ENCODE measurements at regions not wholly inside any gene's neighbourhood (a gene's known extent, or its start where the extent isn't known, plus 50 kb on each side); places are given as distances from the start of the nearest gene placed in this dataset.
A peak's percentile ranks its signal among the peaks of the same experiment; 100 is the strongest.

DNA sequence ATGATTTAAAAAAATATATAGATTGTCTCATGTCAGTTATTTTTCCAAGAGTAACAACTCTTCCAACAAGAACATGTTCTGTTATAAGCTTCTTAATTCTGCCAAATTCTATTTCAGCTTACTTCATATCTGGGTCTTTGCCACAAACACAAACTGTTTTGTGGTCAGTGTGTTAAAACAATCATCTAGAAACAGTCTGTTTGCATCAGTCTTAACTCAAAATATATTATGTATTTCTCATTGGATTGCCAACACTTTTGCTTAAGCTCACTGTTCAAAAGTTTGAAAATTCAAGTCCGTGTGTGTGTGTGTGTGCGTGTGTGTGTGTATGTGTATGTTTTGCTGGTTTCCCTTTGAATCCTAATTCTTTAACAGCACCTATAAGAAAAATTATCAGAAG, 752.3 kb upstream of the NDST4 start:
- no peaks in the 10 kb centered on the region for H3K9me3 ChIP-seq (ENCODE audit: control insufficient read depth in 2 of 3, insufficient read depth in 1 of 3, low read length in 3 of 3)
- no peaks in the 10 kb centered on the region for H3K27me3 ChIP-seq (ENCODE audit: control insufficient read depth, insufficient read depth, low read length)
- no peak overlapping the region for H3K9ac ChIP-seq (ENCODE audit: low read length in 3 of 3)
- H3K27ac ChIP-seq (ENCODE audit: low read depth in 2 of 2, low read length in 2 of 2) = no peak overlapping the region
- no peak overlapping the region for H3K4me3 ChIP-seq (ENCODE audit: low read length in 3 of 3)
- DNase-seq = no peak
- H3K4me1 ChIP-seq (ENCODE audit: control insufficient read depth in 2 of 3, insufficient read depth in 2 of 3, low read depth in 1 of 3, low read length in 3 of 3) = no peaks in the 10 kb centered on the region
- intact Hi-C loops (cut with DNase I) = no loop called here
- H3K36me3 ChIP-seq (ENCODE audit: control insufficient read depth in 2 of 3, insufficient read depth in 3 of 3, low read length in 3 of 3) = no peaks in the 10 kb centered on the region
- no peak for FAIRE-seq
- no peak for TF ChIP-seq CTCF (IDR thresholded peaks at IDR 0.05; ENCODE audit: borderline replicate concordance, extremely low read depth, insufficient read depth)

DNA sequence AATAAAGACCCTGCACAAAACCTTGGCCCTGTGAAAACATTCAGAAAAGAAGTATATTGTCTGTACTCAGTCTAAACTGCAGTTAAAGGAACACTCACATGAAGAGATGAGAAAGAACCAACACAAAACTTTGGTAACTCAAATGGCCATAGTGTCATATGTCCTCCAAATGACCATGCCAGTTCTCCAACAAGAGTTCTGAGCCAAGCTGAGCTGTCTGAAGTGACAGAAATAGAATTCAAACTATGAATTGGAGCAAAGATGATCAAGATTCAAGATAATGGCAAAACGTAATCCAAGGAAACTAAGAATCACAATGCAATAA, 739.3 kb upstream of the NDST4 start:
- intact Hi-C loops (cut with DNase I) = no loop called here
- H3K9me3 ChIP-seq (ENCODE audit: control insufficient read depth in 2 of 3, insufficient read depth in 1 of 3, low read length in 3 of 3) = no peaks in the 10 kb centered on the region
- H3K4me3 ChIP-seq (ENCODE audit: low read length in 3 of 3) = no peak overlapping the region
- no peak for FAIRE-seq
- H3K27me3 ChIP-seq (ENCODE audit: control insufficient read depth, insufficient read depth, low read length) = no peaks in the 10 kb centered on the region
- H3K36me3 ChIP-seq (ENCODE audit: control insufficient read depth in 2 of 3, insufficient read depth in 3 of 3, low read length in 3 of 3) = no peaks in the 10 kb centered on the region
- H3K27ac ChIP-seq (ENCODE audit: low read depth in 2 of 2, low read length in 2 of 2) = no peak overlapping the region
- no peak for TF ChIP-seq CTCF (IDR thresholded peaks at IDR 0.05; ENCODE audit: borderline replicate concordance, extremely low read depth, insufficient read depth)
- no peaks in the 10 kb centered on the region for H3K4me1 ChIP-seq (ENCODE audit: control insufficient read depth in 2 of 3, insufficient read depth in 2 of 3, low read depth in 1 of 3, low read length in 3 of 3)
- H3K9ac ChIP-seq (ENCODE audit: low read length in 3 of 3) = no peak overlapping the region
- no peak for DNase-seq

DNA sequence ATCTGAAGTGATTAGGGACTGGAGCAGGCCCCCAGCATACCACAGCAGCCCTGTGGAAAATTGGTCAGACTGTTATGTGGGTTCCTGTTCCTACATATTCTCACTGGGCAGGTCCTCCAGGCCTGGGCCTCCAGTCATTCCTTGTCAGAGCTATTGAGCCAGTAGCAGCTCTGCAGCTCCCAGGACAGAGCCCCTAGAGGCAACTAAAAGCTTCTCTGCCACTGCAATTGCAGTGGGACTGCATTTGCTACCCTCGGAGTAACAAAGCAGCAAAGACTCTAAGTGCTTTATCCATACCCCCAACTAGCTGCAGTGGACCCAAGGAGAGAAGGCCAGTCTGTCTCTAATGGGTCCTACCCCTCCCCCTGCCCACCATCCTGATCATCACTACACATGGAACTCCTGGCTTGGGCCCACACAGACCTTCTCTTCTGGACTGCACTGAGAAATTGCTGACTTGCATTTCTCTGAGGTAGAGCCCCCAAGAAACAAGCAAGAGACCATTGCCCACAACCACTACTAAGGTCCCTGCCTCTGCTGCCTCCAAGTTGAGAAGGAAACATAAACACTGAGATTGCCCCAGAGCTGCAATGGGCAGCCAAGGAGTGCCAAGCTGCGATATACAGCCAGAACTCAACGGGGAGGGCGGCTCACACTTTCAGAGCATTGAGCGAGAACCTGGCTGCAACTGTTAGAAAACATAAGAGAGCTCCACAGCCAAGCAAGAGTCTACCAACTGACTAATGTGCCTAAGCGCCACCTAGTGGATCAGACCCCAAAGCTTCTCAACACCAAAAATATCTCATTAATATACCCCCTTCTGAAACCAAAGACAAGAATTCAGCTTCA, 738.7 kb upstream of the NDST4 start:
- Histone ChIP-seq H3K4me1 (ENCODE audit: control insufficient read depth in 2 of 3, insufficient read depth in 2 of 3, low read depth in 1 of 3, low read length in 3 of 3) (no peaks in the 10 kb centered on the region), H3K36me3 (ENCODE audit: control insufficient read depth in 2 of 3, insufficient read depth in 3 of 3, low read length in 3 of 3) (no peaks in the 10 kb centered on the region), H3K4me3 (ENCODE audit: low read length in 3 of 3) (no peak overlapping the region), H3K9me3 (ENCODE audit: control insufficient read depth in 2 of 3, insufficient read depth in 1 of 3, low read length in 3 of 3) (no peaks in the 10 kb centered on the region), H3K27ac (ENCODE audit: low read depth in 2 of 2, low read length in 2 of 2) (no peak overlapping the region), H3K9ac (ENCODE audit: low read length in 3 of 3) (no peak overlapping the region), H3K27me3 (ENCODE audit: control insufficient read depth, insufficient read depth, low read length) (no peaks in the 10 kb centered on the region)
- intact Hi-C loops (cut with DNase I) = no loop called here
- no peak for FAIRE-seq
- DNase-seq = peak in 4 of 5 donors; percentile 35 to 79 (median 61)
- TF ChIP-seq CTCF (IDR thresholded peaks at IDR 0.05; ENCODE audit: borderline replicate concordance, extremely low read depth, insufficient read depth) = peak; percentile 39

Data from kidney (tissue), 13 donors.